ENCODE measurements at regions not wholly inside any gene's neighbourhood (a gene's known extent, or its start where the extent isn't known, plus 50 kb on each side); places are given as distances from the start of the nearest gene placed in this dataset.

DNA sequence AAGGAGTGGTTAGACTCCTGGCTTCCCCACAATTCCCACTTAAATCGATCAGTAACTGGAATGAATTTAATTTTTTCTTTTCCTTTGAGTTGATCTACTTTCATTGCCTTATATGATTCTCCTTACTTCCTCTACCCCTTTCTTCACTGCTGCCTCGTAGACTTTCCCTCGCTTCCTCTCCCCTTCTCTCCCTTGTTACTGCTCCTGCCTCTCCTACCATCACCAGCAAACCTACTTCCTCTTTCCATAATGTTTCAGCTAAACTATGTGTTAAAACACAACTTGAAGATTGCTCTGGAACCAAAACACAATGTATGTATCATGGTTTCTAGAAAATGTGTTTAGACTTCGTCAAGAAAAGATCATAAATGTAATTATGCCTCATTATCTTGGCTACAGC lies 132.0 kb upstream of the TET2 start:
- H3K27ac ChIP-seq (ENCODE audit: control insufficient read depth, insufficient read depth): no peak overlapping the region
- H4K20me1 ChIP-seq (ENCODE audit: control insufficient read depth, insufficient read depth): no peaks in the 10 kb centered on the region
- H3K36me3 ChIP-seq (ENCODE audit: control insufficient read depth in 2 of 2, insufficient read depth in 2 of 2, low read length in 1 of 2): no peaks in the 10 kb centered on the region
- H3K79me2 ChIP-seq (ENCODE audit: control insufficient read depth, insufficient read depth, low read length): no peaks in the 10 kb centered on the region
- no peaks in the 10 kb centered on the region for H3K4me1 ChIP-seq (ENCODE audit: control insufficient read depth, insufficient read depth, low read length)
- ChIA-PET RAD21 (ENCODE audit: unreplicated experiment) (no interaction called here), SMC1A (ENCODE audit: uncharacterized antibody, unreplicated experiment) (no interaction called here), CTCF (interaction anchor here (0.7 kb wide), 1 partner anchor 453 kb away, joined by 3 read pairs; no protein-coding TSS in a partner anchor), POLR2A (no interaction called here)
- BruUV-seq (replicated peaks): no TSS peak
- no peak for ATAC-seq
- no peak for FAIRE-seq
- H3K27me3 ChIP-seq (replicated peaks in 1 of 2; ENCODE audit: control insufficient read depth in 2 of 2, insufficient read depth in 2 of 2, low read length in 1 of 2): no peaks in the 10 kb centered on the region
- WGBS (ENCODE audit: insufficient coverage, insufficient replicate concordance, low lambda C conversion rate, missing lambda C conversion rate): 95% methylated on average over 4 of the region's 4 CpGs
- peak overlapping the region; percentile 12; the same call in 1 of the 2 replicates for H2AFZ ChIP-seq (ENCODE audit: control insufficient read depth, low read depth, low read length)
- intact Hi-C loops (cut with micrococcal nuclease; ENCODE audit: unreplicated experiment): no loop called here
- no peak overlapping the region for H3K4me2 ChIP-seq (ENCODE audit: control insufficient read depth, insufficient read depth)
- no peak for TF ChIP-seq SREBF1 (IDR thresholded peaks at IDR 0.05; ENCODE audit: low read length)
- TF ChIP-seq HDGF (IDR thresholded peaks at IDR 0.05): no peak
- TF ChIP-seq RB1 (IDR thresholded peaks at IDR 0.05; ENCODE audit: borderline replicate concordance): no peak
- TF ChIP-seq SPI1 (IDR thresholded peaks at IDR 0.05; ENCODE audit: borderline replicate concordance, insufficient read depth, low read depth, low read length): peak; percentile 5; the same call in 1 of the 2 replicates
- TF ChIP-seq BACH1 (IDR thresholded peaks at IDR 0.05; ENCODE audit: borderline replicate concordance): no peak
- TF ChIP-seq ZBED1 (IDR thresholded peaks at IDR 0.05; ENCODE audit: borderline replicate concordance): no peak
- TF ChIP-seq, protein P1, sequence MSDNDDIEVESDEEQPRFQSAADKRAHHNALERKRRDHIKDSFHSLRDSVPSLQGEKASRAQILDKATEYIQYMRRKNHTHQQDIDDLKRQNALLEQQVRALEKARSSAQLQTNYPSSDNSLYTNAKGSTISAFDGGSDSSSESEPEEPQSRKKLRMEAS (IDR thresholded peaks at IDR 0.05; ENCODE audit: low read depth, low read length): no peak
- TF ChIP-seq SMARCA5 (IDR thresholded peaks at IDR 0.05): no peak
- DNase-seq (ENCODE audit: low read depth, low spot score): no peak
- H3K9me3 ChIP-seq (replicated peaks; ENCODE audit: control insufficient read depth, insufficient read depth, low read length): peaks cover 2% of the 10 kb centered on the region
- no peak overlapping the region for H3K4me3 ChIP-seq
- no peak overlapping the region for H3K9ac ChIP-seq (ENCODE audit: control insufficient read depth, insufficient read depth, low read length)
- in situ Hi-C loops (cut with MboI): no loop called here

DNA sequence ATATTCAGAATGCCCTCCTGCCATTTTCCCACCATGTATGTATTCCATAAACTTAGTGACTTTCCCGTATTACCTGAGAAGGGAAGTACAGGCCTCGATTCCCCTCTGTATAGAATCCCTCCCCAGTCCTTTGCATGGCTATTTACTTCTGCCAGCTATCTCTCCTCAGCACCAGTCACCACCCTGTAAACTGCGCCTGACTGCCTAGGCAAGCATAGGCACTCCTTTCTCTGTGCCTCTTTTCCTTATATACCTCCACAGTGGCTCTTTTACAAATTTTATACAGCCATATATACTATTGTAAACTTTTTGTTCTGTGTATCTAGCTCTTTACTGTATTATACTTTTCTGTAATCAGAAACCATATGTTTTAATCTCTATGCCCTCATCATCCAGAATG lies 130.9 kb upstream of the TET2 start:
- Histone ChIP-seq H3K9ac (ENCODE audit: control insufficient read depth, insufficient read depth, low read length) (no peak overlapping the region), H2AFZ (ENCODE audit: control insufficient read depth, low read depth, low read length) (no peak overlapping the region), H3K9me3 (replicated peaks; ENCODE audit: control insufficient read depth, insufficient read depth, low read length) (peaks cover 2% of the 10 kb centered on the region), H3K27ac (ENCODE audit: control insufficient read depth, insufficient read depth) (no peak overlapping the region), H3K4me1 (ENCODE audit: control insufficient read depth, insufficient read depth, low read length) (no peaks in the 10 kb centered on the region), H4K20me1 (ENCODE audit: control insufficient read depth, insufficient read depth) (no peaks in the 10 kb centered on the region), H3K36me3 (ENCODE audit: control insufficient read depth in 2 of 2, insufficient read depth in 2 of 2, low read length in 1 of 2) (no peaks in the 10 kb centered on the region), H3K27me3 (replicated peaks in 1 of 2; ENCODE audit: control insufficient read depth in 2 of 2, insufficient read depth in 2 of 2, low read length in 1 of 2) (no peaks in the 10 kb centered on the region), H3K79me2 (ENCODE audit: control insufficient read depth, insufficient read depth, low read length) (no peaks in the 10 kb centered on the region), H3K4me2 (ENCODE audit: control insufficient read depth, insufficient read depth) (no peak overlapping the region), H3K4me3 (no peak overlapping the region)
- DNase-seq (ENCODE audit: low read depth, low spot score): no peak
- ChIA-PET CTCF (interaction anchor here (1.1 kb wide), 1 partner anchor 29 kb away, joined by 3 read pairs; no protein-coding TSS in a partner anchor), SMC1A (ENCODE audit: uncharacterized antibody, unreplicated experiment) (no interaction called here), RAD21 (ENCODE audit: unreplicated experiment) (interaction anchor here (0.7 kb wide), 1 partner anchor 10 kb away, joined by 3 read pairs; no protein-coding TSS in a partner anchor), POLR2A (no interaction called here)
- no peak for ATAC-seq
- intact Hi-C loops (cut with micrococcal nuclease; ENCODE audit: unreplicated experiment) (no loop called here), in situ Hi-C loops (cut with MboI) (no loop called here)
- no TSS peak for BruUV-seq (replicated peaks)
- FAIRE-seq: no peak
- 81% methylated on average over 3 of the region's 3 CpGs for WGBS (ENCODE audit: insufficient coverage, insufficient replicate concordance, low lambda C conversion rate, missing lambda C conversion rate)
- TF ChIP-seq RB1 (IDR thresholded peaks at IDR 0.05; ENCODE audit: borderline replicate concordance) (no peak), KLF5 (IDR thresholded peaks at IDR 0.05; ENCODE audit: partially characterized antibody) (no peak), ESRRA (IDR thresholded peaks at IDR 0.05; ENCODE audit: low read length) (no peak), MTA3 (IDR thresholded peaks at IDR 0.05; ENCODE audit: borderline replicate concordance, low read length) (no peak), ASH2L (IDR thresholded peaks at IDR 0.05; ENCODE audit: borderline replicate concordance, low read depth) (no peak), RBBP5 (conservative IDR thresholded peaks at IDR 0.05) (no peak), NR2F1 (conservative IDR thresholded peaks at IDR 0.05) (no peak), SPI1 (IDR thresholded peaks at IDR 0.05; ENCODE audit: borderline replicate concordance, insufficient read depth, low read depth, low read length) (no peak)
- TF ChIP-seq, protein P2, sequence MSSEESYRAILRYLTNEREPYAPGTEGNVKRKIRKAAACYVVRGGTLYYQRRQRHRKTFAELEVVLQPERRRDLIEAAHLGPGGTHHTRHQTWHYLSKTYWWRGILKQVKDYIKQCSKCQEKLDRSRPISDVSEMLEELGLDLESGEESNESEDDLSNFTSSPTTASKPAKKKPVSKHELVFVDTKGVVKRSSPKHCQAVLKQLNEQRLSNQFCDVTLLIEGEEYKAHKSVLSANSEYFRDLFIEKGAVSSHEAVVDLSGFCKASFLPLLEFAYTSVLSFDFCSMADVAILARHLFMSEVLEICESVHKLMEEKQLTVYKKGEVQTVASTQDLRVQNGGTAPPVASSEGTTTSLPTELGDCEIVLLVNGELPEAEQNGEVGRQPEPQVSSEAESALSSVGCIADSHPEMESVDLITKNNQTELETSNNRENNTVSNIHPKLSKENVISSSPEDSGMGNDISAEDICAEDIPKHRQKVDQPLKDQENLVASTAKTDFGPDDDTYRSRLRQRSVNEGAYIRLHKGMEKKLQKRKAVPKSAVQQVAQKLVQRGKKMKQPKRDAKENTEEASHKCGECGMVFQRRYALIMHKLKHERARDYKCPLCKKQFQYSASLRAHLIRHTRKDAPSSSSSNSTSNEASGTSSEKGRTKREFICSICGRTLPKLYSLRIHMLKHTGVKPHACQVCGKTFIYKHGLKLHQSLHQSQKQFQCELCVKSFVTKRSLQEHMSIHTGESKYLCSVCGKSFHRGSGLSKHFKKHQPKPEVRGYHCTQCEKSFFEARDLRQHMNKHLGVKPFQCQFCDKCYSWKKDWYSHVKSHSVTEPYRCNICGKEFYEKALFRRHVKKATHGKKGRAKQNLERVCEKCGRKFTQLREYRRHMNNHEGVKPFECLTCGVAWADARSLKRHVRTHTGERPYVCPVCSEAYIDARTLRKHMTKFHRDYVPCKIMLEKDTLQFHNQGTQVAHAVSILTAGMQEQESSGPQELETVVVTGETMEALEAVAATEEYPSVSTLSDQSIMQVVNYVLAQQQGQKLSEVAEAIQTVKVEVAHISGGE (CRISPR knock-in tag; IDR thresholded peaks at IDR 0.05): no peak

Measured in GM12878 (cell line).